A549 (cell line): ENCODE measurements at regions not wholly inside any gene's neighbourhood (a gene's known extent, or its start where the extent isn't known, plus 50 kb on each side); places are given as distances from the start of the nearest gene placed in this dataset.

ENCODE experiments used
- ATAC-seq, 2 experiments: fragments of 200-7000 bp in 1 of 2; fragments of >200 bp in 1 of 2; cut with Nextera tagmentation in 1 of 2; cut with Tn5 transposase in 1 of 2; 3 replicates each; pipeline versions ENCODE4 v1.8.0 to v1.9.1; 2018 to 2020; ENCODE audit warnings: mild to moderate bottlenecking in 1 of 2, moderate library complexity in 1 of 2
- CTCF ChIA-PET: fragments of 300-600 bp; sonication (Branson Sonifier 250); formaldehyde crosslinking; extraction: SDS; loops from one replicate; lab custom pipeline; 2021; ENCODE audit warnings: antibody characterized with exemption, inconsistent platforms; lab: Yijun Ruan, JAX
- POLR2A ChIA-PET: fragments of 350-600 bp; formaldehyde crosslinking; extraction: SDS; loops from one replicate; lab custom pipeline; 2021; ENCODE audit warnings: antibody characterized with exemption, inconsistent platforms; lab: Yijun Ruan, JAX
- DNase-seq, 2 experiments: peaks; one replicate each; pipeline versions ENCODE4 v3.0.0 to v3.0.0-alpha.2; 2011 to 2016; ENCODE audit warnings: low read depth in 1 of 2, low spot score in 1 of 2
- FAIRE-seq: peaks from 2 replicates; lab custom pipeline; 2011; peaks lifted over from hg19 to GRCh38; lab: Jason Lieb, UNC
- H3K27ac ChIP-seq, 2 experiments: fragments of >200 bp; sonication (Bioruptor Twin); formaldehyde crosslinking; 3 replicates each; pipeline ENCODE4 v1.5.1; 2016 to 2017
- H3K4me1 ChIP-seq: fragments of >200 bp; sonication (Bioruptor Twin); formaldehyde crosslinking; 3 replicates; pipeline ENCODE4 v1.6.1; 2016
- H3K4me2 ChIP-seq: fragments of >200 bp; sonication (Bioruptor Twin); formaldehyde crosslinking; 3 replicates; pipeline ENCODE4 v1.6.1; 2016
- H3K4me3 ChIP-seq: fragments of >200 bp; sonication (Bioruptor Twin); formaldehyde crosslinking; 3 replicates; pipeline ENCODE4 v1.5.1; 2016
- H3K9me3 ChIP-seq: fragments of >200 bp; sonication (Bioruptor Twin); formaldehyde crosslinking; 3 replicates; pipeline ENCODE4 v1.6.1; 2016
- BHLHE40 ChIP-seq: IDR thresholded peaks from 2 replicates; pipeline ENCODE4 v1.6.1; 2012; ENCODE audit warnings: low read depth, low read length, inconsistent platforms
- CBX2 ChIP-seq: fragments of 200-600 bp; sonication (generic); IDR thresholded peaks from 2 replicates; pipeline ENCODE4 v1.6.1; 2016; ENCODE audit warnings: low read depth, mild to moderate bottlenecking, borderline replicate concordance
- CBX8 ChIP-seq: fragments of 200-600 bp; sonication (generic); IDR thresholded peaks from 2 replicates; pipeline ENCODE4 v1.6.1; 2016
- EHF ChIP-seq: fragments of 250-450 bp; sonication (Bioruptor Pico); IDR thresholded peaks from 2 replicates; pipeline ENCODE4 v1.5.0; 2020; ENCODE audit warnings: mild to moderate bottlenecking
- FOSB ChIP-seq: fragments of 250-450 bp; sonication (Bioruptor Pico); IDR thresholded peaks from 2 replicates; pipeline ENCODE4 v1.5.0; 2020; ENCODE audit warnings: mild to moderate bottlenecking, moderate library complexity
- FOSL2 ChIP-seq, 2 experiments: fragments of 450-650 bp in 1 of 2; fragments of >200 bp in 1 of 2; sonication (Bioruptor Twin) in 1 of 2; formaldehyde crosslinking; IDR thresholded peaks; 2 replicates each; pipeline versions ENCODE4 v1.5.0 to v1.6.1; 2016 to 2020; ENCODE audit warnings: mild to moderate bottlenecking in 1 of 2, moderate library complexity in 1 of 2
- FOXS1 ChIP-seq: fragments of 250-450 bp; sonication (Bioruptor Pico); IDR thresholded peaks from 2 replicates; pipeline ENCODE4 v1.5.0; 2020; ENCODE audit warnings: mild to moderate bottlenecking, moderate library complexity
- HOXB5 ChIP-seq: fragments of 250-450 bp; sonication (Bioruptor Pico); IDR thresholded peaks from 2 replicates; pipeline ENCODE4 v1.5.0; 2020; ENCODE audit warnings: mild to moderate bottlenecking, moderate library complexity
- JUN ChIP-seq, 2 experiments: fragments of >200 bp; sonication (Bioruptor Twin); formaldehyde crosslinking; IDR thresholded peaks; 2 replicates in 1 of 2; 3 replicates in 1 of 2; pipeline ENCODE4 v1.6.1; 2016 to 2017
- JUNB ChIP-seq: fragments of >200 bp; sonication (Bioruptor Twin); formaldehyde crosslinking; IDR thresholded peaks from 2 replicates; pipeline ENCODE4 v1.6.1; 2016
- KDM1A ChIP-seq: fragments of 200-600 bp; sonication (generic); IDR thresholded peaks from 2 replicates; pipeline ENCODE4 v1.6.1; 2016; ENCODE audit warnings: low read depth, mild to moderate bottlenecking
- MYC ChIP-seq: IDR thresholded peaks from 2 replicates; pipeline ENCODE4 v1.6.1; 2012; ENCODE audit warnings: mild to moderate bottlenecking, inconsistent platforms, low read length, improper control_type of control experiment, borderline replicate concordance
- NPAS2 ChIP-seq: fragments of 250-450 bp; sonication (Bioruptor Pico); IDR thresholded peaks from 2 replicates; pipeline ENCODE4 v1.8.0; 2022; ENCODE audit warnings: mild to moderate bottlenecking, moderate library complexity, borderline replicate concordance
- POLR2AphosphoS2 ChIP-seq: conservative IDR thresholded peaks from 2 replicates; pipeline ENCODE4 v1.6.1; 2012; ENCODE audit warnings: low read length, improper control_type of control experiment, inconsistent platforms
- RCOR1 ChIP-seq: fragments of 150-350 bp; IDR thresholded peaks from 2 replicates; pipeline ENCODE4 v1.6.1; 2014; ENCODE audit warnings: antibody characterized with exemption, low read length, low read depth
- RFX5 ChIP-seq: fragments of 450-650 bp; IDR thresholded peaks from 2 replicates; pipeline ENCODE4 v1.7.1; 2014; ENCODE audit warnings: antibody characterized with exemption, mild to moderate bottlenecking, moderate library complexity
- ZC3H11A ChIP-seq: fragments of 450-650 bp; IDR thresholded peaks from 2 replicates; pipeline ENCODE4 v1.6.1; 2014; ENCODE audit warnings: antibody characterized with exemption, mild to moderate bottlenecking
- WGBS: methylation state at CpG from one replicate; pipeline ENCODE4 v1.1.6; 2017; ENCODE audit errors: missing lambda C conversion rate; 5-methylcytosine and 5-hydroxymethylcytosine counted together
- TF ChIP-seq, protein P1 (sequence below): fragments of 250-450 bp; sonication (Bioruptor Pico); IDR thresholded peaks from 2 replicates; pipeline ENCODE4 v1.5.0; 2021; ENCODE audit warnings: mild to moderate bottlenecking, moderate library complexity, borderline replicate concordance
- TF ChIP-seq, protein P2 (sequence below): IDR thresholded peaks from 2 replicates; pipeline ENCODE4 v1.6.1; 2012
- TF ChIP-seq, protein P3 (sequence below): fragments of >200 bp; sonication (Bioruptor Twin); formaldehyde crosslinking; IDR thresholded peaks from 2 replicates; pipeline ENCODE4 v1.6.1; 2016
- TF ChIP-seq, protein P4 (sequence below): fragments of >200 bp; sonication (Bioruptor Twin); formaldehyde crosslinking; IDR thresholded peaks from 3 replicates; pipeline ENCODE4 v1.6.1; 2016

DNA sequence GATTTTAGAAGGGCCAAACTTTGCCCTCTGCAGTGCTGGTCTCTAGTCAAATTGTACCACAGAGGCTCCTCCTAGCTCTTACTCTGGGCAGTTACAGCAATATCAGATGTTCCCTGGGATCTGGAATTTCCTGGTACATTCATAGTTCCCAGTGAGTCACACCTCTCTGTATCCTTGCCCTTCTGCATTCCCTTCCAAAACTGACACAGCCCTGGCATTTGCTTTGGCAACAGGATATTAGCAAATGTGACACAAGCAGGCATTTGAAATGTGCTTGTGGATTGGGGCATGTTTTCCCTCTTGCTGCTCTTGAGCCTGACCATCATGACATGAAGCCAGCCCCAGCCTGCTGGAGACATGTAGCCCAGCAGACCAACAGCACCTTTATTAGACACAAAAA is 284.7 kb upstream of the AKR1E2 start:
- POLR2A ChIA-PET = no interaction called here
- H3K27ac ChIP-seq = no peak overlapping the region
- FAIRE-seq = no peak

DNA sequence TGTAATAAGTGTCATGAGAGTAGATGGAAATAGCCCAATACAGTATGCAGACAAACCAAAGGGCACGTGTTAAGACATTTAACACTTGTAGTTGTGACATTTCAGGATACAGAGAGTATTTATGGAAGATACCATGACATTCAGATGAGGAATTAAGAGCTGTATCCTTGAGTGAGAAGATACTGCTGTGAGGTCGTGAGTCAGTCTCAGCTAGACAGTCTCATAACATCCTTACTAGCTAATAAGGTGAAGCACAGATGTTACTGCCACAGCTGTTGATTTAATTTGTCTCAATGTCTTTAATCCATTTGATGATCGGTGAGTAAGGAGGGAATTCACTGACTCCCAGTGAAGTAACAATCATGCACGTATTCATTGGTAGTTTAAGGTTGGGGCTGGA is 288.0 kb upstream of the AKR1E2 start:
- Histone ChIP-seq H3K4me3 (no peak overlapping the region), H3K4me1 (no peaks in the 10 kb centered on the region), H3K9me3 (peaks cover 17% of the 10 kb centered on the region), H3K4me2 (no peak overlapping the region), H3K27ac (no peak overlapping the region)
- CTCF ChIA-PET = interaction anchor here (1.0 kb wide), 1 partner anchor 21 kb away, joined by 3 read pairs; no protein-coding TSS in a partner anchor
- FAIRE-seq (no peak), DNase-seq (no peak), ATAC-seq (no peak)
- TF ChIP-seq POLR2AphosphoS2 = no peak
- TF ChIP-seq CBX8 = no peak
- no peak for TF ChIP-seq NPAS2 (CRISPR knock-in tag)
- no peak for TF ChIP-seq RFX5
- TF ChIP-seq RCOR1 = no peak
- TF ChIP-seq, protein P1, sequence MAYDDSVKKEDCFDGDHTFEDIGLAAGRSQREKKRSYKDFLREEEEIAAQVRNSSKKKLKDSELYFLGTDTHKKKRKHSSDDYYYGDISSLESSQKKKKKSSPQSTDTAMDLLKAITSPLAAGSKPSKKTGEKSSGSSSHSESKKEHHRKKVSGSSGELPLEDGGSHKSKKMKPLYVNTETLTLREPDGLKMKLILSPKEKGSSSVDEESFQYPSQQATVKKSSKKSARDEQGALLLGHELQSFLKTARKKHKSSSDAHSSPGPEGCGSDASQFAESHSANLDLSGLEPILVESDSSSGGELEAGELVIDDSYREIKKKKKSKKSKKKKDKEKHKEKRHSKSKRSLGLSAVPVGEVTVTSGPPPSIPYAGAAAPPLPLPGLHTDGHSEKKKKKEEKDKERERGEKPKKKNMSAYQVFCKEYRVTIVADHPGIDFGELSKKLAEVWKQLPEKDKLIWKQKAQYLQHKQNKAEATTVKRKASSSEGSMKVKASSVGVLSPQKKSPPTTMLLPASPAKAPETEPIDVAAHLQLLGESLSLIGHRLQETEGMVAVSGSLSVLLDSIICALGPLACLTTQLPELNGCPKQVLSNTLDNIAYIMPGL (CRISPR knock-in tag) = no peak
- WGBS = 74% methylated on average over 4 of the region's 4 CpGs
- POLR2A ChIA-PET = no interaction called here

More for the DNA sequence above, 284.7 kb upstream of the AKR1E2 start:
- no peak overlapping the region for H3K4me3 ChIP-seq
- no peak for TF ChIP-seq JUN (IDR thresholded peaks at IDR 0.05)
- no peak for TF ChIP-seq FOSL2 (IDR thresholded peaks at IDR 0.05)
- TF ChIP-seq FOSL2 (CRISPR knock-in tag; IDR thresholded peaks at IDR 0.05) = peak; percentile 55
- TF ChIP-seq ZC3H11A = no peak
- TF ChIP-seq CBX2 = no peak
- TF ChIP-seq EHF (CRISPR knock-in tag) = no peak
- TF ChIP-seq, all 56 proteins: peak for 1
- DNase-seq (peak in 1 of 2 experiments; percentile 48), ATAC-seq (peak; percentile 30 to 74; a peak in 4 of 6 replicates)
- Histone ChIP-seq H3K4me1 (no peaks in the 10 kb centered on the region), H3K4me2 (no peak overlapping the region), H3K9me3 (peaks cover 17% of the 10 kb centered on the region)
- CTCF ChIA-PET = interaction anchor here (0.8 to 1.9 kb wide), 2 partner anchors 11 to 28 kb away, joined by 4 read pairs; no protein-coding TSS in a partner anchor

DNA sequence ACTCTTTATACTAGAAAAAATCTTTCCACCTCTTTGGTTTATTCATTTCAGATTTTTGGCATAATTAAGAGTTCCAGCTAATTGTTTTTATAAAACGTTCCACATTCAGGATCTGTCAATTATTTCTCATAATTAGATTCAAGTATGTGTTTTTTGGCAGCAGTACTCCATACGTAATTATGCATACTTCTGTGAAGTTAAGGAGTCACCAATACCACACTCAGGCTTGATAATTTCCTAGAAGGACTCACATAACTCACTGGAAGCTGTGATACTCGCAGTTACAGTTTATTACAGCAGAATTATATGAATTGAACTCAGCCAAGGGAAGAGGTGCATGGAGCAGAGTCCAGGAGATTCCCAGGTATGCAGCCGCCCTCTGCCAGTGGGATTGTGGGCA is 290.5 kb upstream of the AKR1E2 start:
- 53% methylated on average over 4 of the region's 4 CpGs for WGBS
- Histone ChIP-seq H3K4me1 (peaks cover 6% of the 10 kb centered on the region; the same call in 1 of the 3 replicates), H3K4me3 (no peak overlapping the region)
- ATAC-seq = no peak
- TF ChIP-seq FOXS1 (CRISPR knock-in tag) (no peak), EHF (CRISPR knock-in tag) (no peak), JUNB (no peak), KDM1A (no peak), FOSB (no peak), MYC (no peak), BHLHE40 (no peak), HOXB5 (CRISPR knock-in tag) (no peak), CBX2 (no peak)
- TF ChIP-seq, protein P2, sequence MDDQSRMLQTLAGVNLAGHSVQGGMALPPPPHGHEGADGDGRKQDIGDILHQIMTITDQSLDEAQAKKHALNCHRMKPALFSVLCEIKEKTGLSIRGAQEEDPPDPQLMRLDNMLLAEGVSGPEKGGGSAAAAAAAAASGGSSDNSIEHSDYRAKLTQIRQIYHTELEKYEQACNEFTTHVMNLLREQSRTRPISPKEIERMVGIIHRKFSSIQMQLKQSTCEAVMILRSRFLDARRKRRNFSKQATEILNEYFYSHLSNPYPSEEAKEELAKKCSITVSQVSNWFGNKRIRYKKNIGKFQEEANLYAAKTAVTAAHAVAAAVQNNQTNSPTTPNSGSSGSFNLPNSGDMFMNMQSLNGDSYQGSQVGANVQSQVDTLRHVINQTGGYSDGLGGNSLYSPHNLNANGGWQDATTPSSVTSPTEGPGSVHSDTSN = no peak
- TF ChIP-seq, protein P1 (CRISPR knock-in tag) = no peak
- TF ChIP-seq, protein P3, sequence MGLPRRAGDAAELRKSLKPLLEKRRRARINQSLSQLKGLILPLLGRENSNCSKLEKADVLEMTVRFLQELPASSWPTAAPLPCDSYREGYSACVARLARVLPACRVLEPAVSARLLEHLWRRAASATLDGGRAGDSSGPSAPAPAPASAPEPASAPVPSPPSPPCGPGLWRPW = no peak
- TF ChIP-seq, protein P4, sequence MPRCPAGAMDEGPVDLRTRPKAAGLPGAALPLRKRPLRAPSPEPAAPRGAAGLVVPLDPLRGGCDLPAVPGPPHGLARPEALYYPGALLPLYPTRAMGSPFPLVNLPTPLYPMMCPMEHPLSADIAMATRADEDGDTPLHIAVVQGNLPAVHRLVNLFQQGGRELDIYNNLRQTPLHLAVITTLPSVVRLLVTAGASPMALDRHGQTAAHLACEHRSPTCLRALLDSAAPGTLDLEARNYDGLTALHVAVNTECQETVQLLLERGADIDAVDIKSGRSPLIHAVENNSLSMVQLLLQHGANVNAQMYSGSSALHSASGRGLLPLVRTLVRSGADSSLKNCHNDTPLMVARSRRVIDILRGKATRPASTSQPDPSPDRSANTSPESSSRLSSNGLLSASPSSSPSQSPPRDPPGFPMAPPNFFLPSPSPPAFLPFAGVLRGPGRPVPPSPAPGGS = no peak
- TF ChIP-seq, all 56 proteins: peak for 0
- DNase-seq (no peak), FAIRE-seq (no peak)
- ChIA-PET CTCF (no interaction called here), POLR2A (no interaction called here)
- Histone ChIP-seq H3K27ac (no peak overlapping the region), H3K9me3 (peaks cover 7% of the 10 kb centered on the region; the same call in 2 of the 3 replicates), H3K4me2 (no peak overlapping the region)
